CD8-positive, alpha-beta memory T cell (primary cell): ENCODE measurements at regions not wholly inside any gene's neighbourhood (a gene's known extent, or its start where the extent isn't known, plus 50 kb on each side); places are given as distances from the start of the nearest gene placed in this dataset.

Experiments
- CTCF ChIA-PET: fragments of 350-600 bp; sonication (Branson Sonifier 250); formaldehyde crosslinking; loops from one replicate; lab custom pipeline; 2021; ENCODE audit warnings: antibody characterized with exemption; lab: Charles Lee
- POLR2A ChIA-PET: fragments of 350-600 bp; sonication (Branson Sonifier 250); formaldehyde crosslinking; loops from one replicate; lab custom pipeline; 2021; ENCODE audit warnings: antibody characterized with exemption; lab: Charles Lee
- DNase-seq, 5 donors: peaks; one replicate each; pipeline versions ENCODE4 v3.0.0 to v3.0.0-alpha.2; 2020 to 2022; ENCODE audit warnings: mixed read lengths in 1 of 5
- H3K27ac ChIP-seq: one replicate; pipeline ENCODE4 v1.7.0; 2013; ENCODE audit warnings: low read depth, mild to moderate bottlenecking, low read length, moderate library complexity
- H3K27me3 ChIP-seq: 2 replicates; pipeline ENCODE4 v1.7.0; 2013; ENCODE audit warnings: low read length, mild to moderate bottlenecking; ENCODE audit not compliant: insufficient read depth, poor library complexity, severe bottlenecking
- H3K36me3 ChIP-seq: 2 replicates; pipeline ENCODE4 v1.7.0; 2013; ENCODE audit warnings: mild to moderate bottlenecking, low read length, moderate library complexity; ENCODE audit not compliant: insufficient read depth
- H3K4me1 ChIP-seq: 2 replicates; pipeline ENCODE4 v1.7.0; 2013; ENCODE audit warnings: mild to moderate bottlenecking, low read length, moderate library complexity; ENCODE audit not compliant: insufficient read depth
- H3K4me3 ChIP-seq: 2 replicates; pipeline ENCODE4 v1.7.0; 2013; ENCODE audit warnings: mild to moderate bottlenecking, low read length
- H3K9me3 ChIP-seq: 2 replicates; pipeline ENCODE4 v1.7.0; 2013; ENCODE audit warnings: mild to moderate bottlenecking, low read length
- H3K27ac Mint-ChIP-seq, 8 donors: one replicate each; pipeline ENCODE4 v1.8.0; 2020 to 2021; ENCODE audit warnings: mixed read lengths in 8 of 8, mild to moderate bottlenecking in 6 of 8, inconsistent platforms in 3 of 8, moderate library complexity in 3 of 8
- H3K27me3 Mint-ChIP-seq, 2 donors: one replicate each; pipeline ENCODE4 v1.8.0; 2020 to 2021; ENCODE audit warnings: mixed read lengths in 2 of 2, mild to moderate bottlenecking in 1 of 2, moderate library complexity in 1 of 2
- H3K36me3 Mint-ChIP-seq, 3 donors: one replicate each; pipeline ENCODE4 v1.8.0; 2020 to 2021; ENCODE audit warnings: mixed read lengths in 3 of 3, inconsistent platforms in 1 of 3, mild to moderate bottlenecking in 1 of 3
- H3K4me1 Mint-ChIP-seq, 3 donors: one replicate each; pipeline ENCODE4 v1.8.0; 2020 to 2021; ENCODE audit warnings: mixed read lengths in 3 of 3, inconsistent platforms in 1 of 3, mild to moderate bottlenecking in 1 of 3
- H3K4me3 Mint-ChIP-seq, 7 donors: one replicate each; pipeline ENCODE4 v1.8.0; 2020 to 2021; ENCODE audit warnings: mixed read lengths in 7 of 7, mild to moderate bottlenecking in 6 of 7, moderate library complexity in 4 of 7, inconsistent platforms in 2 of 7
- H3K9me3 Mint-ChIP-seq, 5 donors: one replicate each; pipeline ENCODE4 v1.8.0; 2020 to 2022; ENCODE audit warnings: mixed read lengths in 5 of 5, mild to moderate bottlenecking in 3 of 5, moderate library complexity in 2 of 5, inconsistent platforms in 1 of 5

DNA sequence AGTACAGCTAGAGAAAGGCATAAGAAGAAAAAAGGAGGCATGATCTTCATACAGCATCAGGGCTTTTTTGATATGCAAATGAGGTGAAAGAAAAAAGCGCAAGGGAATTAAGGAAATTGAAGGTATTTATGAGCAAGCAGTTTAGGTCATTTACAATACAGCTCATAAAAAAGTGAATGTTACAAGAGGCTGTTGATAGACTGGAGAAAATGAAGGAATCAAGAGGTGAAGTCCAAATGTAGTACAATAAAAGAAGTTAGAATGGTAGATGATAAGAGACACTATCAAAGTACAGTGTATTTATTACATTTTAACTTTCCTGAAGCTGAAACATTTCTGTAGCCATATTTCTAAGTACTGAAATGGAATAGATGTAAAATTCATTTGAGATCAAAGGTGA lies 1349.5 kb downstream of the ADGRL3 start:
- Histone ChIP-seq H3K4me3 (no peak overlapping the region), H3K27ac (no peak overlapping the region), H3K9me3 (no peaks in the 10 kb centered on the region), H3K27me3 (no peaks in the 10 kb centered on the region), H3K4me1 (no peaks in the 10 kb centered on the region), H3K36me3 (no peaks in the 10 kb centered on the region)
- CTCF ChIA-PET: interaction anchor here (0.7 kb wide), 1 partner anchor 461 kb away, joined by 3 read pairs; no protein-coding TSS in a partner anchor
- H3K27ac Mint-ChIP-seq: no peak overlapping the region
- H3K36me3 Mint-ChIP-seq: no peaks in the 10 kb centered on the region
- H3K4me1 Mint-ChIP-seq: no peaks in the 10 kb centered on the region
- POLR2A ChIA-PET: no interaction called here
- H3K9me3 Mint-ChIP-seq: peaks cover 7 to 43% (median 14%) of the 10 kb centered on the region in 5 donors
- H3K4me3 Mint-ChIP-seq: no peak overlapping the region
- H3K27me3 Mint-ChIP-seq: no peaks in the 10 kb centered on the region
- no peak for DNase-seq

GRCh38 chr4:62548765-62549164 lies 1348.6 kb downstream of the ADGRL3 start:
- Histone ChIP-seq H3K27me3 (no peaks in the 10 kb centered on the region), H3K27ac (no peak overlapping the region), H3K36me3 (no peaks in the 10 kb centered on the region), H3K4me3 (no peak overlapping the region), H3K4me1 (no peaks in the 10 kb centered on the region), H3K9me3 (no peaks in the 10 kb centered on the region)
- H3K9me3 Mint-ChIP-seq: peaks cover 8 to 36% (median 10%) of the 10 kb centered on the region in 5 donors
- no peak overlapping the region for H3K27ac Mint-ChIP-seq
- CTCF ChIA-PET: no interaction called here
- no peak for DNase-seq
- no peaks in the 10 kb centered on the region for H3K27me3 Mint-ChIP-seq
- H3K4me1 Mint-ChIP-seq: no peaks in the 10 kb centered on the region
- no peaks in the 10 kb centered on the region for H3K36me3 Mint-ChIP-seq
- POLR2A ChIA-PET: no interaction called here
- no peak overlapping the region for H3K4me3 Mint-ChIP-seq

GRCh38 chr4:62548108-62548524 lies 1348.0 kb downstream of the ADGRL3 start:
- H3K9me3 Mint-ChIP-seq: peaks cover 10 to 31% (median 11%) of the 10 kb centered on the region in 5 donors
- H3K27ac Mint-ChIP-seq: no peak overlapping the region
- no peak for DNase-seq
- Histone ChIP-seq H3K4me1 (no peaks in the 10 kb centered on the region), H3K4me3 (no peak overlapping the region), H3K27ac (no peak overlapping the region), H3K36me3 (no peaks in the 10 kb centered on the region), H3K9me3 (no peaks in the 10 kb centered on the region), H3K27me3 (no peaks in the 10 kb centered on the region)
- H3K4me3 Mint-ChIP-seq: no peak overlapping the region
- POLR2A ChIA-PET: no interaction called here
- no peaks in the 10 kb centered on the region for H3K27me3 Mint-ChIP-seq
- CTCF ChIA-PET: no interaction called here
- no peaks in the 10 kb centered on the region for H3K36me3 Mint-ChIP-seq
- H3K4me1 Mint-ChIP-seq: no peaks in the 10 kb centered on the region

- POLR2A ChIA-PET: no interaction called here
- Mint-ChIP-seq H3K36me3 (no peaks in the 10 kb centered on the region), H3K27me3 (no peaks in the 10 kb centered on the region), H3K27ac (no peak overlapping the region), H3K4me1 (no peaks in the 10 kb centered on the region), H3K9me3 (peaks cover 5 to 41% (median 13%) of the 10 kb centered on the region in 5 donors), H3K4me3 (no peak overlapping the region)
- Histone ChIP-seq H3K27ac (no peak overlapping the region), H3K4me1 (no peaks in the 10 kb centered on the region), H3K36me3 (no peaks in the 10 kb centered on the region), H3K9me3 (no peaks in the 10 kb centered on the region), H3K4me3 (no peak overlapping the region), H3K27me3 (no peaks in the 10 kb centered on the region)
- CTCF ChIA-PET: no interaction called here
- no peak for DNase-seq
Observed at GRCh38 chr4:62544428-62544827, 1344.3 kb downstream of the ADGRL3 start.

- ChIA-PET CTCF (no interaction called here), POLR2A (no interaction called here)
- H3K36me3 Mint-ChIP-seq: no peaks in the 10 kb centered on the region
- Histone ChIP-seq H3K4me1 (no peaks in the 10 kb centered on the region), H3K9me3 (no peaks in the 10 kb centered on the region), H3K27ac (no peak overlapping the region), H3K4me3 (no peak overlapping the region), H3K36me3 (no peaks in the 10 kb centered on the region), H3K27me3 (no peaks in the 10 kb centered on the region)
- no peaks in the 10 kb centered on the region for H3K27me3 Mint-ChIP-seq
- H3K27ac Mint-ChIP-seq: no peak overlapping the region
- H3K4me3 Mint-ChIP-seq: no peak overlapping the region
- peaks cover 1 to 33% (median 13%) of the 10 kb centered on the region in 5 donors for H3K9me3 Mint-ChIP-seq
- no peaks in the 10 kb centered on the region for H3K4me1 Mint-ChIP-seq
- DNase-seq: no peak
Observed at GRCh38 chr4:62543002-62543401, 1342.9 kb downstream of the ADGRL3 start.

GRCh38 chr4:62533573-62533972 lies 1333.4 kb downstream of the ADGRL3 start:
- CTCF ChIA-PET: no interaction called here
- peaks cover 6 to 31% (median 20%) of the 10 kb centered on the region in 5 donors for H3K9me3 Mint-ChIP-seq

GRCh38 chr4:62531731-62532130 lies 1331.6 kb downstream of the ADGRL3 start:
- ChIA-PET CTCF (no interaction called here), POLR2A (no interaction called here)
- peaks cover 7 to 38% (median 13%) of the 10 kb centered on the region in 5 donors for H3K9me3 Mint-ChIP-seq

More at GRCh38 chr4:62533573-62533972, 1333.4 kb downstream of the ADGRL3 start:
- Histone ChIP-seq H3K27ac (no peak overlapping the region), H3K27me3 (no peaks in the 10 kb centered on the region), H3K36me3 (no peaks in the 10 kb centered on the region), H3K4me3 (no peak overlapping the region), H3K4me1 (no peaks in the 10 kb centered on the region), H3K9me3 (peaks cover 4% of the 10 kb centered on the region)
- Mint-ChIP-seq H3K27me3 (no peaks in the 10 kb centered on the region), H3K4me3 (no peak overlapping the region), H3K27ac (no peak overlapping the region), H3K36me3 (no peaks in the 10 kb centered on the region), H3K4me1 (no peaks in the 10 kb centered on the region)
- no peak for DNase-seq
- POLR2A ChIA-PET: no interaction called here

GRCh38 chr4:62531264-62531663 lies 1331.1 kb downstream of the ADGRL3 start:
- Mint-ChIP-seq H3K27me3 (no peaks in the 10 kb centered on the region), H3K4me1 (no peaks in the 10 kb centered on the region), H3K9me3 (peaks cover 10 to 34% (median 11%) of the 10 kb centered on the region in 5 donors), H3K36me3 (no peaks in the 10 kb centered on the region), H3K4me3 (no peak overlapping the region), H3K27ac (no peak overlapping the region)
- Histone ChIP-seq H3K36me3 (no peaks in the 10 kb centered on the region), H3K9me3 (peaks cover 4% of the 10 kb centered on the region), H3K27ac (no peak overlapping the region), H3K4me3 (no peak overlapping the region), H3K27me3 (no peaks in the 10 kb centered on the region), H3K4me1 (no peaks in the 10 kb centered on the region)
- POLR2A ChIA-PET: no interaction called here
- CTCF ChIA-PET: no interaction called here
- no peak for DNase-seq

More at GRCh38 chr4:62531731-62532130, 1331.6 kb downstream of the ADGRL3 start:
- no peaks in the 10 kb centered on the region for H3K36me3 Mint-ChIP-seq
- no peak for DNase-seq
- H3K36me3 ChIP-seq: no peaks in the 10 kb centered on the region
- no peak overlapping the region for H3K27ac ChIP-seq
- no peaks in the 10 kb centered on the region for H3K4me1 Mint-ChIP-seq
- no peak overlapping the region for H3K4me3 ChIP-seq
- no peaks in the 10 kb centered on the region for H3K27me3 Mint-ChIP-seq
- no peaks in the 10 kb centered on the region for H3K27me3 ChIP-seq
- no peaks in the 10 kb centered on the region for H3K4me1 ChIP-seq
- H3K9me3 ChIP-seq: peaks cover 4% of the 10 kb centered on the region
- no peak overlapping the region for H3K27ac Mint-ChIP-seq
- H3K4me3 Mint-ChIP-seq: no peak overlapping the region
